WTC11 (cell line): ENCODE measurements at regions not wholly inside any gene's neighbourhood (a gene's known extent, or its start where the extent isn't known, plus 50 kb on each side); places are given as distances from the start of the nearest gene placed in this dataset.

ENCODE experiments used
- ATAC-seq: fragments of 200-7000 bp; cut with Tn5 transposase; 2 replicates; pipeline ENCODE4 v1.10.0; 2021; ENCODE audit warnings: mild to moderate bottlenecking, moderate library complexity
- CTCF ChIA-PET: fragments of 300-600 bp; sonication (Branson Sonifier 250); formaldehyde crosslinking; loops from one replicate; lab custom pipeline; 2021; ENCODE audit warnings: antibody characterized with exemption; lab: Charles Lee
- POLR2A ChIA-PET: fragments of 350-600 bp; sonication (Branson Sonifier 250); formaldehyde crosslinking; loops from one replicate; lab custom pipeline; 2021; ENCODE audit warnings: antibody characterized with exemption; lab: Charles Lee
- DNase-seq: peaks from one replicate; pipeline ENCODE4 v3.0.0; 2021; ENCODE audit warnings: low spot score
- H3K27ac Mint-ChIP-seq: 2 replicates; pipeline ENCODE4 v1.8.0; 2021; ENCODE audit warnings: mixed read lengths
- H3K27me3 Mint-ChIP-seq: 2 replicates; pipeline ENCODE4 v1.8.0; 2021; ENCODE audit warnings: low read depth, mild to moderate bottlenecking, moderate library complexity, mixed read lengths
- H3K36me3 Mint-ChIP-seq: 2 replicates; pipeline ENCODE4 v1.8.0; 2021; ENCODE audit warnings: mixed read lengths
- H3K4me1 Mint-ChIP-seq: 2 replicates; pipeline ENCODE4 v1.8.0; 2022; ENCODE audit warnings: mixed read lengths
- H3K4me3 Mint-ChIP-seq: 2 replicates; pipeline ENCODE4 v1.8.0; 2021; ENCODE audit warnings: mild to moderate bottlenecking, moderate library complexity, mixed read lengths
- H3K9me3 Mint-ChIP-seq: 2 replicates; pipeline ENCODE4 v1.8.0; 2021; ENCODE audit warnings: mixed read lengths
- CREB1 ChIP-seq: sonication (generic); formaldehyde crosslinking; IDR thresholded peaks from 2 replicates; pipeline ENCODE4 v1.8.0; 2023; ENCODE audit warnings: mild to moderate bottlenecking, missing genetic modification reagents
- CREM ChIP-seq: sonication (generic); formaldehyde crosslinking; IDR thresholded peaks from 2 replicates; pipeline ENCODE4 v1.8.1; 2022; ENCODE audit warnings: mild to moderate bottlenecking, missing genetic modification reagents, moderate library complexity
- EMX1 ChIP-seq: fragments of 250-450 bp; sonication (Bioruptor Pico); IDR thresholded peaks from 2 replicates; pipeline ENCODE4 v1.8.0; 2021; ENCODE audit warnings: mild to moderate bottlenecking
- JAZF1 ChIP-seq: fragments of 250-450 bp; sonication (Bioruptor Pico); IDR thresholded peaks from 2 replicates; pipeline ENCODE4 v1.9.0; 2021; ENCODE audit warnings: moderate library complexity, mild to moderate bottlenecking, inconsistent platforms
- MYBL2 ChIP-seq: sonication (generic); formaldehyde crosslinking; IDR thresholded peaks from 2 replicates; pipeline ENCODE4 v1.8.1; 2023; ENCODE audit warnings: mild to moderate bottlenecking, moderate library complexity, missing genetic modification reagents
- NFYB ChIP-seq: sonication (generic); formaldehyde crosslinking; conservative IDR thresholded peaks from 2 replicates; pipeline ENCODE4 v1.8.0; 2022; ENCODE audit warnings: low read depth, missing genetic modification reagents
- NR1H2 ChIP-seq: sonication (generic); formaldehyde crosslinking; IDR thresholded peaks from 2 replicates; pipeline ENCODE4 v1.9.0; 2021; ENCODE audit warnings: mild to moderate bottlenecking, moderate library complexity, missing genetic modification reagents
- TEAD4 ChIP-seq: sonication (generic); formaldehyde crosslinking; IDR thresholded peaks from 2 replicates; pipeline ENCODE4 v1.8.0; 2022; ENCODE audit warnings: mild to moderate bottlenecking, missing genetic modification reagents
- ZNF232 ChIP-seq: sonication (generic); formaldehyde crosslinking; IDR thresholded peaks from 2 replicates; pipeline ENCODE4 v1.8.0; 2022; ENCODE audit warnings: mild to moderate bottlenecking, missing genetic modification reagents
- ZNF396 ChIP-seq: fragments of 250-450 bp; sonication (Bioruptor Pico); IDR thresholded peaks from 2 replicates; pipeline ENCODE4 v1.8.0; 2021; ENCODE audit warnings: mild to moderate bottlenecking, moderate library complexity, borderline replicate concordance
- ZNF416 ChIP-seq: fragments of 250-450 bp; sonication (Bioruptor Pico); IDR thresholded peaks from 2 replicates; pipeline ENCODE4 v1.9.0; 2021; ENCODE audit warnings: mild to moderate bottlenecking, inconsistent platforms
- TF ChIP-seq, protein P1 (sequence below): sonication (generic); formaldehyde crosslinking; IDR thresholded peaks from 2 replicates; pipeline ENCODE4 v1.8.1; 2022; ENCODE audit warnings: low read depth, mild to moderate bottlenecking, moderate library complexity, missing genetic modification reagents, borderline replicate concordance
- TF ChIP-seq, protein P2 (sequence below): sonication (generic); formaldehyde crosslinking; IDR thresholded peaks from 2 replicates; pipeline ENCODE4 v1.8.0; 2022; ENCODE audit warnings: missing genetic modification reagents
- TF ChIP-seq, protein P3 (sequence below): sonication (generic); formaldehyde crosslinking; IDR thresholded peaks from 2 replicates; pipeline ENCODE4 v1.8.1; 2022; ENCODE audit warnings: low read depth, missing genetic modification reagents, borderline replicate concordance
- TF ChIP-seq, protein P4 (sequence below): sonication (generic); formaldehyde crosslinking; IDR thresholded peaks from 2 replicates; pipeline ENCODE4 v1.8.0; 2023; ENCODE audit warnings: mild to moderate bottlenecking, missing genetic modification reagents
- TF ChIP-seq, protein P5 (sequence below): sonication (generic); formaldehyde crosslinking; IDR thresholded peaks from 2 replicates; pipeline ENCODE4 v1.8.0; 2022; ENCODE audit warnings: mild to moderate bottlenecking, missing genetic modification reagents
- TF ChIP-seq, protein P6 (sequence below): sonication (generic); formaldehyde crosslinking; IDR thresholded peaks from 2 replicates; pipeline ENCODE4 v1.8.1; 2023; ENCODE audit warnings: mild to moderate bottlenecking, missing genetic modification reagents
- TF ChIP-seq, protein P7 (sequence below): sonication (generic); formaldehyde crosslinking; IDR thresholded peaks from 2 replicates; pipeline ENCODE4 v1.8.0; 2022; ENCODE audit warnings: mild to moderate bottlenecking, missing genetic modification reagents
- TF ChIP-seq, protein P8 (sequence below): fragments of 250-450 bp; sonication (Bioruptor Pico); IDR thresholded peaks from 2 replicates; pipeline ENCODE4 v1.8.0; 2021; ENCODE audit warnings: mild to moderate bottlenecking

DNA sequence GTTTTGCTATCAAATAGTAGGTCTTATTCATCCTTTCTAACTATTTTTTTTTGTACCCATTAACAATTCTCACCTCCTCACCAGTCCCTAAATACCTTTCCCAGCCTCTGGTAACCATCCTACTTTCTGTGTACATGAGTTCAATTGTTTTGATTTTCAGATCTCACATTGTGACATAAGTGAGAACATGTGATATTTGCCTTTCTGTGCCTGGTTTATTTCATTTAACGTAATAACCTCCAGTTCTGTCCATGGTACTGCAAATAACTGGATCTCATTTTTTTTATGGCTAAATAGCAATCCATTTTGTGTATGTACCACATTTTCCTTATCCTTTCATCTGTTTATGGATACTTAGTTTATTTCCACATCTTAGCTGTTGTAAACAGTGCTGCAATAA lies 181.9 kb upstream of the KIF2B start (continued):
- TF ChIP-seq, protein P1, sequence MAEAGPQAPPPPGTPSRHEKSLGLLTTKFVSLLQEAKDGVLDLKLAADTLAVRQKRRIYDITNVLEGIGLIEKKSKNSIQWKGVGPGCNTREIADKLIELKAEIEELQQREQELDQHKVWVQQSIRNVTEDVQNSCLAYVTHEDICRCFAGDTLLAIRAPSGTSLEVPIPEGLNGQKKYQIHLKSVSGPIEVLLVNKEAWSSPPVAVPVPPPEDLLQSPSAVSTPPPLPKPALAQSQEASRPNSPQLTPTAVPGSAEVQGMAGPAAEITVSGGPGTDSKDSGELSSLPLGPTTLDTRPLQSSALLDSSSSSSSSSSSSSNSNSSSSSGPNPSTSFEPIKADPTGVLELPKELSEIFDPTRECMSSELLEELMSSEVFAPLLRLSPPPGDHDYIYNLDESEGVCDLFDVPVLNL (CRISPR knock-in tag): no peak

DNA sequence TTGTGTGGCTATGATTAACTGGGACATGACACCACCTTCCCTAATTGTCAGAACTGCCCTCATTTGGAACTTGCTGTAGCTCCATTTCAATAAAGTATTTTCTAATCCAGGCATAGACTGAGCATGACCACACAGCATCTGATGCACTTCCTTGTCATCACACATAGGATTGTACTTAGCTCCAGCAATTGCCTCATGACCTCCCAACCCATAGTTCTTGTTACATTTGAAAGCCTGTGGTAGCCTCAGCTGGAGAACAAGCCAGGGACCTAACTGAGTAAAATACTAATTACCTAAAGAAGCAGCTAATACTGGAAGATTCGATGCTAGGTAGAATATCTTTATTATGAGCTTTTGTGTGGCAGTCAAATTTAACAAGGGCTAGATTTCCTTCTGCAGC lies 187.3 kb upstream of the KIF2B start:
- Mint-ChIP-seq H3K4me1 (peaks cover 32% of the 10 kb centered on the region), H3K27me3 (no peaks in the 10 kb centered on the region), H3K36me3 (peaks cover 6% of the 10 kb centered on the region; the same call in 1 of the 2 replicates), H3K9me3 (peaks cover 18% of the 10 kb centered on the region), H3K27ac (no peak overlapping the region), H3K4me3 (no peak overlapping the region)
- no peak for DNase-seq
- ATAC-seq: no peak
- POLR2A ChIA-PET: no interaction called here
- CTCF ChIA-PET: no interaction called here
- no peak for TF ChIP-seq ZNF396 (CRISPR knock-in tag)
- no peak for TF ChIP-seq TEAD4 (CRISPR knock-in tag)
- TF ChIP-seq, protein P1 (CRISPR knock-in tag): no peak
- no peak for TF ChIP-seq MYBL2
- TF ChIP-seq CREB1 (CRISPR knock-in tag): no peak
- TF ChIP-seq CREM (CRISPR knock-in tag): no peak
- TF ChIP-seq, protein P2, sequence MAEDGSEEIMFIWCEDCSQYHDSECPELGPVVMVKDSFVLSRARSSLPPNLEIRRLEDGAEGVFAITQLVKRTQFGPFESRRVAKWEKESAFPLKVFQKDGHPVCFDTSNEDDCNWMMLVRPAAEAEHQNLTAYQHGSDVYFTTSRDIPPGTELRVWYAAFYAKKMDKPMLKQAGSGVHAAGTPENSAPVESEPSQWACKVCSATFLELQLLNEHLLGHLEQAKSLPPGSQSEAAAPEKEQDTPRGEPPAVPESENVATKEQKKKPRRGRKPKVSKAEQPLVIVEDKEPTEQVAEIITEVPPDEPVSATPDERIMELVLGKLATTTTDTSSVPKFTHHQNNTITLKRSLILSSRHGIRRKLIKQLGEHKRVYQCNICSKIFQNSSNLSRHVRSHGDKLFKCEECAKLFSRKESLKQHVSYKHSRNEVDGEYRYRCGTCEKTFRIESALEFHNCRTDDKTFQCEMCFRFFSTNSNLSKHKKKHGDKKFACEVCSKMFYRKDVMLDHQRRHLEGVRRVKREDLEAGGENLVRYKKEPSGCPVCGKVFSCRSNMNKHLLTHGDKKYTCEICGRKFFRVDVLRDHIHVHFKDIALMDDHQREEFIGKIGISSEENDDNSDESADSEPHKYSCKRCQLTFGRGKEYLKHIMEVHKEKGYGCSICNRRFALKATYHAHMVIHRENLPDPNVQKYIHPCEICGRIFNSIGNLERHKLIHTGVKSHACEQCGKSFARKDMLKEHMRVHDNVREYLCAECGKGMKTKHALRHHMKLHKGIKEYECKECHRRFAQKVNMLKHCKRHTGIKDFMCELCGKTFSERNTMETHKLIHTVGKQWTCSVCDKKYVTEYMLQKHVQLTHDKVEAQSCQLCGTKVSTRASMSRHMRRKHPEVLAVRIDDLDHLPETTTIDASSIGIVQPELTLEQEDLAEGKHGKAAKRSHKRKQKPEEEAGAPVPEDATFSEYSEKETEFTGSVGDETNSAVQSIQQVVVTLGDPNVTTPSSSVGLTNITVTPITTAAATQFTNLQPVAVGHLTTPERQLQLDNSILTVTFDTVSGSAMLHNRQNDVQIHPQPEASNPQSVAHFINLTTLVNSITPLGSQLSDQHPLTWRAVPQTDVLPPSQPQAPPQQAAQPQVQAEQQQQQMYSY (CRISPR knock-in tag): no peak
- TF ChIP-seq NR1H2 (CRISPR knock-in tag): no peak
- TF ChIP-seq, protein P3, sequence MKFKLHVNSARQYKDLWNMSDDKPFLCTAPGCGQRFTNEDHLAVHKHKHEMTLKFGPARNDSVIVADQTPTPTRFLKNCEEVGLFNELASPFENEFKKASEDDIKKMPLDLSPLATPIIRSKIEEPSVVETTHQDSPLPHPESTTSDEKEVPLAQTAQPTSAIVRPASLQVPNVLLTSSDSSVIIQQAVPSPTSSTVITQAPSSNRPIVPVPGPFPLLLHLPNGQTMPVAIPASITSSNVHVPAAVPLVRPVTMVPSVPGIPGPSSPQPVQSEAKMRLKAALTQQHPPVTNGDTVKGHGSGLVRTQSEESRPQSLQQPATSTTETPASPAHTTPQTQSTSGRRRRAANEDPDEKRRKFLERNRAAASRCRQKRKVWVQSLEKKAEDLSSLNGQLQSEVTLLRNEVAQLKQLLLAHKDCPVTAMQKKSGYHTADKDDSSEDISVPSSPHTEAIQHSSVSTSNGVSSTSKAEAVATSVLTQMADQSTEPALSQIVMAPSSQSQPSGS (CRISPR knock-in tag): no peak
- no peak for TF ChIP-seq JAZF1

DNA sequence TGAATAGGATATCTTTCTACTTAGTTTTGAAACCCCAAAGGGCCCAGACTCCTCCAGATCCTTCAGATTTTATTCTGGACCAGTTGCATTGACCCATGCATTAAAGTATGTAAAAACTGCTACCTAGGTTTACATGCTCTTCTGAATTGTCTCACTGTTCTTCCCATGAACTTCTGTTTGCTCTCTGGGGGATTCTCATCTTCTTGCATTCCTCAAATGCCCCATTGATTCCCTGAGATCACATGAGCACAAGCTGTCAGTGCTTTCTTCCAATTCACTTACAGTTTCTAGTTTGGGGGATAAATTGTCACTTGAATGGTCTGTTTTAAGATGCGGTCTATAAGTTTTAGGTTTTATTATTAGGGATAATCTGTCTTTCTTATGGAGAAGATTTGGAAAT lies 188.9 kb upstream of the KIF2B start:
- Mint-ChIP-seq H3K27me3 (no peaks in the 10 kb centered on the region), H3K4me1 (peaks cover 39% of the 10 kb centered on the region), H3K36me3 (peaks cover 3% of the 10 kb centered on the region; the same call in 1 of the 2 replicates), H3K9me3 (peaks cover 11% of the 10 kb centered on the region), H3K4me3 (no peak overlapping the region), H3K27ac (no peak overlapping the region)
- ChIA-PET POLR2A (no interaction called here), CTCF (no interaction called here)
- ATAC-seq: no peak
- DNase-seq: no peak
- TF ChIP-seq CREM (CRISPR knock-in tag) (no peak), EMX1 (CRISPR knock-in tag) (no peak), ZNF416 (CRISPR knock-in tag) (no peak), ZNF232 (CRISPR knock-in tag) (no peak), CREB1 (CRISPR knock-in tag) (no peak), NFYB (no peak)
- TF ChIP-seq, protein P4, sequence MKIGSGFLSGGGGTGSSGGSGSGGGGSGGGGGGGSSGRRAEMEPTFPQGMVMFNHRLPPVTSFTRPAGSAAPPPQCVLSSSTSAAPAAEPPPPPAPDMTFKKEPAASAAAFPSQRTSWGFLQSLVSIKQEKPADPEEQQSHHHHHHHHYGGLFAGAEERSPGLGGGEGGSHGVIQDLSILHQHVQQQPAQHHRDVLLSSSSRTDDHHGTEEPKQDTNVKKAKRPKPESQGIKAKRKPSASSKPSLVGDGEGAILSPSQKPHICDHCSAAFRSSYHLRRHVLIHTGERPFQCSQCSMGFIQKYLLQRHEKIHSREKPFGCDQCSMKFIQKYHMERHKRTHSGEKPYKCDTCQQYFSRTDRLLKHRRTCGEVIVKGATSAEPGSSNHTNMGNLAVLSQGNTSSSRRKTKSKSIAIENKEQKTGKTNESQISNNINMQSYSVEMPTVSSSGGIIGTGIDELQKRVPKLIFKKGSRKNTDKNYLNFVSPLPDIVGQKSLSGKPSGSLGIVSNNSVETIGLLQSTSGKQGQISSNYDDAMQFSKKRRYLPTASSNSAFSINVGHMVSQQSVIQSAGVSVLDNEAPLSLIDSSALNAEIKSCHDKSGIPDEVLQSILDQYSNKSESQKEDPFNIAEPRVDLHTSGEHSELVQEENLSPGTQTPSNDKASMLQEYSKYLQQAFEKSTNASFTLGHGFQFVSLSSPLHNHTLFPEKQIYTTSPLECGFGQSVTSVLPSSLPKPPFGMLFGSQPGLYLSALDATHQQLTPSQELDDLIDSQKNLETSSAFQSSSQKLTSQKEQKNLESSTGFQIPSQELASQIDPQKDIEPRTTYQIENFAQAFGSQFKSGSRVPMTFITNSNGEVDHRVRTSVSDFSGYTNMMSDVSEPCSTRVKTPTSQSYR: no peak
- TF ChIP-seq, protein P5, sequence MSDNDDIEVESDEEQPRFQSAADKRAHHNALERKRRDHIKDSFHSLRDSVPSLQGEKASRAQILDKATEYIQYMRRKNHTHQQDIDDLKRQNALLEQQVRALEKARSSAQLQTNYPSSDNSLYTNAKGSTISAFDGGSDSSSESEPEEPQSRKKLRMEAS (CRISPR knock-in tag): no peak
- TF ChIP-seq, protein P6, sequence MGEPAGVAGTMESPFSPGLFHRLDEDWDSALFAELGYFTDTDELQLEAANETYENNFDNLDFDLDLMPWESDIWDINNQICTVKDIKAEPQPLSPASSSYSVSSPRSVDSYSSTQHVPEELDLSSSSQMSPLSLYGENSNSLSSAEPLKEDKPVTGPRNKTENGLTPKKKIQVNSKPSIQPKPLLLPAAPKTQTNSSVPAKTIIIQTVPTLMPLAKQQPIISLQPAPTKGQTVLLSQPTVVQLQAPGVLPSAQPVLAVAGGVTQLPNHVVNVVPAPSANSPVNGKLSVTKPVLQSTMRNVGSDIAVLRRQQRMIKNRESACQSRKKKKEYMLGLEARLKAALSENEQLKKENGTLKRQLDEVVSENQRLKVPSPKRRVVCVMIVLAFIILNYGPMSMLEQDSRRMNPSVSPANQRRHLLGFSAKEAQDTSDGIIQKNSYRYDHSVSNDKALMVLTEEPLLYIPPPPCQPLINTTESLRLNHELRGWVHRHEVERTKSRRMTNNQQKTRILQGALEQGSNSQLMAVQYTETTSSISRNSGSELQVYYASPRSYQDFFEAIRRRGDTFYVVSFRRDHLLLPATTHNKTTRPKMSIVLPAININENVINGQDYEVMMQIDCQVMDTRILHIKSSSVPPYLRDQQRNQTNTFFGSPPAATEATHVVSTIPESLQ (CRISPR knock-in tag): no peak
- TF ChIP-seq, protein P7, sequence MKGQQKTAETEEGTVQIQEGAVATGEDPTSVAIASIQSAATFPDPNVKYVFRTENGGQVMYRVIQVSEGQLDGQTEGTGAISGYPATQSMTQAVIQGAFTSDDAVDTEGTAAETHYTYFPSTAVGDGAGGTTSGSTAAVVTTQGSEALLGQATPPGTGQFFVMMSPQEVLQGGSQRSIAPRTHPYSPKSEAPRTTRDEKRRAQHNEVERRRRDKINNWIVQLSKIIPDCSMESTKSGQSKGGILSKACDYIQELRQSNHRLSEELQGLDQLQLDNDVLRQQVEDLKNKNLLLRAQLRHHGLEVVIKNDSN (CRISPR knock-in tag): no peak
- TF ChIP-seq, protein P8, sequence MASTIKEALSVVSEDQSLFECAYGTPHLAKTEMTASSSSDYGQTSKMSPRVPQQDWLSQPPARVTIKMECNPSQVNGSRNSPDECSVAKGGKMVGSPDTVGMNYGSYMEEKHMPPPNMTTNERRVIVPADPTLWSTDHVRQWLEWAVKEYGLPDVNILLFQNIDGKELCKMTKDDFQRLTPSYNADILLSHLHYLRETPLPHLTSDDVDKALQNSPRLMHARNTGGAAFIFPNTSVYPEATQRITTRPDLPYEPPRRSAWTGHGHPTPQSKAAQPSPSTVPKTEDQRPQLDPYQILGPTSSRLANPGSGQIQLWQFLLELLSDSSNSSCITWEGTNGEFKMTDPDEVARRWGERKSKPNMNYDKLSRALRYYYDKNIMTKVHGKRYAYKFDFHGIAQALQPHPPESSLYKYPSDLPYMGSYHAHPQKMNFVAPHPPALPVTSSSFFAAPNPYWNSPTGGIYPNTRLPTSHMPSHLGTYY: no peak
